GM21423 (cell line): ENCODE measurements at regions not wholly inside any gene's neighbourhood (a gene's known extent, or its start where the extent isn't known, plus 50 kb on each side); places are given as distances from the start of the nearest gene placed in this dataset.

Experiments
- ATAC-seq: cut with Tn5 transposase; IDR thresholded peaks from one replicate; pipeline ENCODE4 v1.9.1; 2021; ENCODE audit warnings: mild to moderate bottlenecking, moderate library complexity; ENCODE audit not compliant: unreplicated experiment

- no peak for ATAC-seq
Measured at GRCh38 chr15:61421470-61421869, 192.4 kb upstream of the RORA start.

- ATAC-seq = no peak
Measured at GRCh38 chr15:61420546-61420945, 191.4 kb upstream of the RORA start.

GRCh38 chr15:61415617-61416120 is 186.6 kb upstream of the RORA start:
- no peak for ATAC-seq

- ATAC-seq = no peak
Measured at GRCh38 chr15:61411902-61412510, 182.9 kb upstream of the RORA start.

- no peak for ATAC-seq
Measured at GRCh38 chr15:61410662-61411061, 181.6 kb upstream of the RORA start.

GRCh38 chr15:61404567-61404966 is 175.5 kb upstream of the RORA start:
- ATAC-seq = no peak

- no peak for ATAC-seq
Measured at GRCh38 chr15:61403884-61404283, 174.8 kb upstream of the RORA start.

GRCh38 chr15:61401903-61402698 is 173.0 kb upstream of the RORA start:
- no peak for ATAC-seq

GRCh38 chr15:61398310-61398709 is 169.2 kb upstream of the RORA start:
- ATAC-seq = no peak

- no peak for ATAC-seq
Measured at GRCh38 chr15:61396235-61396919, 167.3 kb upstream of the RORA start.

- ATAC-seq = no peak
Measured at GRCh38 chr15:61393949-61394348, 164.8 kb upstream of the RORA start.

- ATAC-seq = no peak
Measured at GRCh38 chr15:61393524-61393923, 164.4 kb upstream of the RORA start.

GRCh38 chr15:61390138-61390537 is 161.0 kb upstream of the RORA start:
- ATAC-seq = no peak

- ATAC-seq = no peak
Measured at GRCh38 chr15:61389334-61390028, 160.4 kb upstream of the RORA start.

- ATAC-seq = no peak
Measured at GRCh38 chr15:61387675-61388074, 158.6 kb upstream of the RORA start.

GRCh38 chr15:61383421-61383820 is 154.3 kb upstream of the RORA start:
- no peak for ATAC-seq

GRCh38 chr15:61382927-61383326 is 153.8 kb upstream of the RORA start:
- ATAC-seq = no peak

GRCh38 chr15:61381501-61381900 is 152.4 kb upstream of the RORA start:
- no peak for ATAC-seq

GRCh38 chr15:61380270-61380669 is 151.2 kb upstream of the RORA start:
- no peak for ATAC-seq

GRCh38 chr15:61379005-61379404 is 149.9 kb upstream of the RORA start:
- ATAC-seq = no peak

- no peak for ATAC-seq
Measured at GRCh38 chr15:61376961-61377360, 147.9 kb upstream of the RORA start.
